Gastroesophageal sphincter (tissue), 3 donors: ENCODE measurements at regions not wholly inside any gene's neighbourhood (a gene's known extent, or its start where the extent isn't known, plus 50 kb on each side); places are given as distances from the start of the nearest gene placed in this dataset.

Experiments
- EP300 ChIP-seq: sonication (generic); formaldehyde crosslinking; IDR thresholded peaks from one replicate; pipeline ENCODE4 v1.6.1; 2017; ENCODE audit warnings: antibody characterized with exemption, mild to moderate bottlenecking
- POLR2A ChIP-seq, 2 donors: fragments of 450-650 bp; IDR thresholded peaks; one replicate each; pipeline ENCODE4 v1.6.1; 2017; ENCODE audit warnings: antibody characterized with exemption in 2 of 2, mild to moderate bottlenecking in 2 of 2, moderate library complexity in 1 of 2
- POLR2AphosphoS5 ChIP-seq: sonication (generic); formaldehyde crosslinking; IDR thresholded peaks from one replicate; pipeline ENCODE4 v1.6.1; 2017; ENCODE audit warnings: antibody characterized with exemption
- TF ChIP-seq, protein P1 (sequence below), 4 experiments: fragments of 200-600 bp in 2 of 4; fragments of 450-650 bp in 2 of 4; sonication (generic) in 1 of 4; IDR thresholded peaks; one replicate each; pipeline ENCODE4 v1.5.1; 2017 to 2019; ENCODE audit warnings: antibody characterized with exemption in 4 of 4, mild to moderate bottlenecking in 2 of 4, moderate library complexity in 2 of 4

DNA sequence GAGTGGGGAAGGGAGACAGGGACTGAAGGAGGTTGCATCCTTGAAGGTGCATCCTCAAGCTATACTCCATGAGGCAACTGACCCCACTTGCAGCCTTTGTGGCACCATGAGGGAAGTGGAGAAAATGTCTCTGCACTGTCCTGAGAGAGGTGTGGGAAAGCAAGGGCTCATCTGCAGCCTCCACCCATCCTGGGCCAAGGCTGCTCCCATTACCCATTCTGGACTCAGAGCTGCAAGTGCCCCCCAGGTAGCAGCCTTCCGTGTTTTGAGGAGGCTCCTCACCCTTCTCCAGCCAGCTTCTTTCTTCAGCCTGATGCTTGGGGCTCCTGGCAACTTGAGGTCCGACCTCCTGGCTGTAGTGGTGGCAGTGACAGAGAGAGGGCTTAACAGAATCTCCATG lies 294.6 kb downstream of the CDH26 start:
- TF ChIP-seq, protein P1, sequence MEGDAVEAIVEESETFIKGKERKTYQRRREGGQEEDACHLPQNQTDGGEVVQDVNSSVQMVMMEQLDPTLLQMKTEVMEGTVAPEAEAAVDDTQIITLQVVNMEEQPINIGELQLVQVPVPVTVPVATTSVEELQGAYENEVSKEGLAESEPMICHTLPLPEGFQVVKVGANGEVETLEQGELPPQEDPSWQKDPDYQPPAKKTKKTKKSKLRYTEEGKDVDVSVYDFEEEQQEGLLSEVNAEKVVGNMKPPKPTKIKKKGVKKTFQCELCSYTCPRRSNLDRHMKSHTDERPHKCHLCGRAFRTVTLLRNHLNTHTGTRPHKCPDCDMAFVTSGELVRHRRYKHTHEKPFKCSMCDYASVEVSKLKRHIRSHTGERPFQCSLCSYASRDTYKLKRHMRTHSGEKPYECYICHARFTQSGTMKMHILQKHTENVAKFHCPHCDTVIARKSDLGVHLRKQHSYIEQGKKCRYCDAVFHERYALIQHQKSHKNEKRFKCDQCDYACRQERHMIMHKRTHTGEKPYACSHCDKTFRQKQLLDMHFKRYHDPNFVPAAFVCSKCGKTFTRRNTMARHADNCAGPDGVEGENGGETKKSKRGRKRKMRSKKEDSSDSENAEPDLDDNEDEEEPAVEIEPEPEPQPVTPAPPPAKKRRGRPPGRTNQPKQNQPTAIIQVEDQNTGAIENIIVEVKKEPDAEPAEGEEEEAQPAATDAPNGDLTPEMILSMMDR (IDR thresholded peaks at IDR 0.05): no peak
- TF ChIP-seq POLR2AphosphoS5 (no peak), EP300 (no peak), POLR2A (IDR thresholded peaks at IDR 0.05) (no peak)
